ENCODE measurements at regions not wholly inside any gene's neighbourhood (a gene's known extent, or its start where the extent isn't known, plus 50 kb on each side); places are given as distances from the start of the nearest gene placed in this dataset.

- DNase-seq = no peak
Observed at GRCh38 chr3:7793786-7794185, 707.8 kb upstream of the LMCD1 start.

- no peak for DNase-seq
Observed at GRCh38 chr3:7798276-7798675, 703.3 kb upstream of the LMCD1 start.

- no peak for DNase-seq
Observed at GRCh38 chr3:7800006-7800780, 701.4 kb upstream of the LMCD1 start.

GRCh38 chr3:7812490-7812889 is 689.1 kb upstream of the LMCD1 start:
- no peak for DNase-seq

GRCh38 chr3:7813365-7813764 is 688.3 kb upstream of the LMCD1 start:
- no peak for DNase-seq

- DNase-seq = no peak
Observed at GRCh38 chr3:7817239-7817638, 684.4 kb upstream of the LMCD1 start.

- no peak for DNase-seq
Observed at GRCh38 chr3:7820969-7821368, 680.7 kb upstream of the LMCD1 start.

GRCh38 chr3:7821858-7822257 is 679.8 kb upstream of the LMCD1 start:
- no peak for DNase-seq

GRCh38 chr3:7841451-7841850 is 660.2 kb upstream of the LMCD1 start:
- DNase-seq = no peak

GRCh38 chr3:7843441-7843840 is 658.2 kb upstream of the LMCD1 start:
- DNase-seq = no peak

- DNase-seq = no peak
Observed at GRCh38 chr3:7847021-7847420, 654.6 kb upstream of the LMCD1 start.

- DNase-seq = no peak
Observed at GRCh38 chr3:7847521-7847920, 654.1 kb upstream of the LMCD1 start.

GRCh38 chr3:7854266-7854665 is 647.4 kb upstream of the LMCD1 start:
- DNase-seq = no peak

GRCh38 chr3:7854721-7855120 is 646.9 kb upstream of the LMCD1 start:
- DNase-seq = no peak

- DNase-seq = no peak
Observed at GRCh38 chr3:7865611-7866010, 636.0 kb upstream of the LMCD1 start.

- no peak for DNase-seq
Observed at GRCh38 chr3:7867587-7867986, 634.0 kb upstream of the LMCD1 start.

- DNase-seq = no peak
Observed at GRCh38 chr3:7871003-7871560, 630.5 kb upstream of the LMCD1 start.

GRCh38 chr3:7874116-7874515 is 627.5 kb upstream of the LMCD1 start:
- DNase-seq = no peak

GRCh38 chr3:7875925-7876324 is 625.7 kb upstream of the LMCD1 start:
- no peak for DNase-seq

- DNase-seq = no peak
Observed at GRCh38 chr3:7876741-7877297, 624.8 kb upstream of the LMCD1 start.

GRCh38 chr3:7877312-7877711 is 624.3 kb upstream of the LMCD1 start:
- no peak for DNase-seq

GRCh38 chr3:7879572-7879971 is 622.1 kb upstream of the LMCD1 start:
- DNase-seq = no peak

- no peak for DNase-seq
Observed at GRCh38 chr3:7881946-7882345, 619.7 kb upstream of the LMCD1 start.

- DNase-seq = no peak
Observed at GRCh38 chr3:7897655-7898054, 604.0 kb upstream of the LMCD1 start.

- no peak for DNase-seq
Observed at GRCh38 chr3:7913283-7913682, 588.3 kb upstream of the LMCD1 start.
